NCI-H1930 (cell line): ENCODE measurements at regions not wholly inside any gene's neighbourhood (a gene's known extent, or its start where the extent isn't known, plus 50 kb on each side); places are given as distances from the start of the nearest gene placed in this dataset.

Experiments used
- DNase-seq, 2 experiments: peaks; one replicate each; lab custom pipeline; 2025; lab: John Stamatoyannopoulos, UW

DNA sequence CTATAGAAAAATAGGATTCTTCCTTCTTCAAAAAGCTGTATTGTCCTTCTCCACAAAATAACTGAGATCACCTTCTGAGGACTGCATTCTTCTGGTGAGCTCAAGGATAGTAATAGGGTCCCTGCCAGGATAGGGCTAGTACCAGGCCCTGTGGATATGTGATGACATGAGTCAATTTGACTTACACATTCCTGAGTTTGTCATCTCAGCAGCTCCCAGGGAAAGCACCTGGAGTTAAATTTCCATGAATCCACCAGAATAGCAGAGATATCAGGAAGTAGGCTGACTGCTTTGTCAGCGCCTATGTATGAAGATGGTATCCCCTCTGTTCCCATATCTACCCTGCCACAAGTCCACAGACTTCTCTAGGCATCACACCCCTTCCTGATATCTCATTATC is 225.8 kb downstream of the PMP22 start:
- no peak for DNase-seq

DNA sequence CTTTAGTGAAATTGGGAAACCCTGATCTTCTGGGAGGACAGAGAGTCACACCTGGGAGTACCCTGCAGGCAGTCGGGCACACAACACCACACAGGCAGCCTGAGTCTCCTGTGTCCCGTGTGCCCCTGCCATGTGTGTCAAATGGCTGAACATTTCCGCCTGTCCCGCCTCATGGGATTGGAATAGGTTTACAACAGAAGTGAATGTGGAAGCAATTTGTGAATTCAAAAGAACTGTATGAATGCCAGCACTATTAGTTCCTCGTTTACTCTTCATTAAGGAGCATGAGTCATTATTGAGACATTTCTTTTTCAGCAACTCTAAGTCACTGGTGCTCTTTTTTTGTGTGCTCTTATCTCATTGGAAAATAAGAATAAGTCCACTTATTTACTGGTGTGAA is 226.5 kb downstream of the PMP22 start:
- no peak for DNase-seq

DNA sequence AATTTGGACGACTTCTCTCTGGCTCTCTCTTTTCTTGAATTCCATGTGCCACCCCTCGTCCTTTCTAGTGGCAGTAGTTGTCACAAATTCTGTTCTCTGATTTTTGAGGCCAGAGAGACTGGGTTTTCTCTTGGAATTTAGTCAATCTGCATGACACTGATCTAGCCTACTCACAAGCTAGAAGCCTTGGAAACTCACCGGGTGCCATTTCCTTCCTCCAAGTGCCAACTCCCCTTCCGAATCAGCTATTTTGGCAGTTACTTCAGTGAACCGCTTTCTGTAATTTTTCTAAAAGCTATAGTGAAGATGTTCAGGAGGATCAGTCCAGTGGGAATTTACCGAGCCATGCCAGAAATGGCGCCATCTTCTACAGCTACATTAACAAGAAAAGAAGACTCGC is 228.9 kb downstream of the PMP22 start:
- DNase-seq = no peak

DNA sequence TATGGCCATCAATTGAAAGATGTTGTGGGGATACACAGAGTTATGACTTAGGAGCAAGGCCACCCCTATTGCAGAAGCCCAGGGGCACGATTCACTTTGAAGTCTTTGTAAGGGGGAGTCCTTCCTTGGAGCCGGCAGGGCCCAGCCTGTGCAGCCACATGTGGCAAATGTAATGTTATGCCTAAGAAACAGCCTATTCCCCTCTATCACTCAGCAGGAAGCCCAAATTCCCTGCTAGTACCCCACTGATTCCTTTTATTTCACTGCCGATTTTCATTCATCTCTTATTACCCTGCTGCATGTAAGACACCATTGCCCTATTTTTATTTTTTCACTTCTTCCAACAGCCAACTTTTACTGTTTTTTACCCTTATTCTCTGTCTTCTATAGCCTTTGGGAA is 233.2 kb downstream of the PMP22 start:
- DNase-seq = no peak

DNA sequence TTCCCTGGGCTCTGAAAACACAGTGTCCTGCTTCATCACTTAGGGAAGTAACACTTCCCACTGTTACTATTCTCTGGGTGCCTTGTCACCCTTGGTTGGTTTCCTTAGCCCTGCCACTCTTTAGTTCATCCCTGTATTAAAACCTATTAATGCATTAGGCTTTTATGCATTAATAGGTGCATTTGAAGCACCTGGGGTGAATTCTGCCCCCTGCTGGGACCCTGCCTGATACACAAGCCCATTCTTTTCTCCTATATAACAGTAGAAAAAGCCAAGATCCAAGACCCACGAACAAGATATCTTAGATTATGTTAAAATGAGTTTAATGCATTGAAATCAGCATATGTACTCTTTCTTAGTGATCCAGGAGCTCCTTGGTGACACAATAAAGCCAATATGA is 235.7 kb downstream of the PMP22 start:
- no peak for DNase-seq

DNA sequence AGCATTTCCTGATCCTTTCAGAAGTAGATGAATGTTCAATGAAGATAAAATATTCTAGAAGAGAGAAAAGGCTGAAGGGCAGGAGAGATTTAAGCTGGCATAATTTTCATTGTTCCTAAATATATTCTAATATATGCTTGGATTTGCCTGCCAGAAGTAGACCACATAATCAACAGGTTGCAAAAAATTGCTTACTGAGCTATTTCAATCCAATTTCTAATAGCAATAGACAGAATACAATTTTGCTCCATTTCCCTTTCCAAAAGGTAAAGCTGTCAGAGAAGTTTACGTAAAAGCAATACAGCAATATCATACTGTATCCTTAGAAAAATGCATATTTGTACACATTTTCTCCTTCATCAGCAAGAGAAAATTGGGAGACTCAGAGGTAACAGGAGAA is 237.3 kb downstream of the PMP22 start:
- no peak for DNase-seq

DNA sequence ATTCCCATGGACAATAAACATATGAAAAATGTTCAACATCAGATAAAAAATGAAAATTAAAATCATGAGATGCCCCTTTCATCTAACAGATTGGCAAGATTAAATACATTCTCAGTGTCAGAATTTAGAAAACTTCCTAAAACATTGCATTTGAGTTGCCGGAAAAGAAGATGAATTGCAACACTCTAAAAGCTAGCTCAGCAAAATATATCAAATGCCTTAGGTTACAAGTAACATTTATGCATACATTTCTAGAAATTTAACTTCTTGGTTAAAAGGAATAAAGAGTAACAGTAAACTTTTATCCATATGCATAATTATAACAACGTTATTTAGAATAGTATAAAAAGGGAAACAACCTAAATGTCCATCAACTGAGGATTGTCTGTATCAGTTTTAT is 239.0 kb downstream of the PMP22 start:
- no peak for DNase-seq

DNA sequence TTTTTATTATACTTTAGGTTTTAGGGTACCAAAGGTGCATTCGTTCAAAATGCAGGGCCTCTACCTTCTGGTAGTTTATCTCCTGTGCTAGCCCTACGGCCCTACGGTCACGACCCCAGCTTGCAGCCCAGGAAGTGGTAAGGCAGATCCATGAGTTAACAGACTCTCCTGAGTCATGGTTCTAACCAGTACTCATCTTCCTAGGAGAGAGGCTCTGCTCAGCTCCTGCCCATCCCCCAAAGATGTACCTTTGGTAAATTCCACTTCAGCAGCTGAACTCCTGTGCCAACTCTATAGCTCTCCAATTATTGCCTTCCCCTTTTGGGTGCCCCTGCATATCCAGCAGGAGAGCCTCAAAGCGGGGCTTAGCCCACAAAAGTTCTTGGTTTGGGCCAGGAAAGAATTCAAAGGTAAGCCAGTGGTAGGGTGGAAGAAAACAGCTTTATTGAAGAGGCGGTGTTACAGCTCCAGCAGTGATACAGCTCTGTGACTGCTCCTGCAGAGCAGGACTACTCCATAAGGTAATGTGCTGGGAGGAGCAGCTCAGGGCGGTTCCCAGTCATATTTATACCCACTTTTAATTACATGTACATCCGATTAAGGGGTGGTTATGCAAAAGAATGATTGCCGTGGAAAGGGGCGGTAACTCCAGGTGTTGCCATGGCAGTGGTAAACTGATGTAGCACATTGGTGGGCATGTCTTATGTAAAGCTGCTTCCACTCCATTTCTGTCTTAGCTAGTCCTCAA is 241.4 kb downstream of the PMP22 start:
- DNase-seq = no peak

DNA sequence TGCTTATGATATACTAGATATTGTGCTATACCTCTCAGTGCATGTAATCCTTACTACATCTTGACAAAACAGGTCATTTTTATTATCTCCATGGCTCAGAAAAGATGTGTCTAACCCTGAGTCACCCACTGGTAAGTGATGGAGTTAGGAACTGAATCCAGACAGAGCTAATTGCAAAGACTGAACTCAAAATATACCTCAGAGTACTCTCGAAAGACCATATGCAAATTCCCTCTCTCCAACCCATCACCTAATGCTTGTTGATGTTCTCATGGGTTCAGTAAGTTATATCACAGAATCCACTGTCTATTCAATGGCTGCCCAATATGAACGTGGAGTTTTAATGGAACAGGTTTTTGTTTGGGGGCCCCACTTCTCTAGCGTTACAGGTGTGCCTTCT is 246.0 kb downstream of the PMP22 start:
- no peak for DNase-seq

DNA sequence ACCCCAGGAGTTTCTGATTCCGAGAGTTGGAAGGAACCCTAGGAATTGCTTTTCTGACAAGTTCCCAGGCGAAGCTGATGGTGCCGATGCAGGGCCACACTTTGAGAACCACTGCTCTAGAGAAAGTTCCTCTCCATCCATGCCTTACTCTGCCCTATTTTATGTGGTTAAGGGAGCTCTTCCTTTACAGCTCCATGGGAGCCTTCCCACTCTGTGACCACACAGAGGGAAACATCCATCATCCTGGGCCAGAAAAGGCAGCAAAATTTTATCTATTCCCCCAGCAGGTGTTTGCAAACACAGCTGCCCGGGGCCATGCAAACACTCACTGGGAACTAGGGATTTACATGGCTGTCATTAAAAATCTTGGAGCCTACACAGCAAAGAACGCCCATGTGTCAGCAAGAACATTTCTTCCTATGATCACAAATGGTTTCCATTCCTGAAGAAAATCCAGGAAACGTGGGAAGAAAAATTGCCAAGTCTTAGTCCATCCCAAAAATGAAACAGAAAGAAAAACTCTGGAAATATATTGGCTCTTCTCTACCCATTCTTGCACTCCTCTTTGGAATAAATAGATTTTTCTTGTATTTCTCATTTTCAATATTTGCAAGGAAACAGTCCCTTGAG is 252.7 kb downstream of the PMP22 start:
- DNase-seq = peak in 1 of 2 experiments; percentile 24

DNA sequence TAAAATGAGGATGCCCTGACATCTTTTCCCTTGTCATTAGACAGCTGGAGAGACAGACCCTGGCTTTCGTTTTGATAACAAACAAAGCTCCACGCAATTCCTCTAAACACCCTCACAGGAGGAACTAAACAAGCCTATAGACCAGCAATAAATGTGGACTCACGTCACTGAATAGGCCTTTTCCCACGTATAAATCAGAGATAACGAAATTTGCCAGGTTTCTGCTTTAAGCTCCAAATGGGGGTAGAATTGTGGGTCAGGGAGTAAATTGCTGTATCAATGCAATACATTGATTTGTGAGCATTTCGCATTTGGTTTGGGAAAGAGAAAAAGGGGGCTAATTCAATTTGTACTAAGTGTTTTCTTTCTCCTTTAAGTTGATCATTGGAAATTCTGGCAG is 256.0 kb downstream of the PMP22 start:
- no peak for DNase-seq

DNA sequence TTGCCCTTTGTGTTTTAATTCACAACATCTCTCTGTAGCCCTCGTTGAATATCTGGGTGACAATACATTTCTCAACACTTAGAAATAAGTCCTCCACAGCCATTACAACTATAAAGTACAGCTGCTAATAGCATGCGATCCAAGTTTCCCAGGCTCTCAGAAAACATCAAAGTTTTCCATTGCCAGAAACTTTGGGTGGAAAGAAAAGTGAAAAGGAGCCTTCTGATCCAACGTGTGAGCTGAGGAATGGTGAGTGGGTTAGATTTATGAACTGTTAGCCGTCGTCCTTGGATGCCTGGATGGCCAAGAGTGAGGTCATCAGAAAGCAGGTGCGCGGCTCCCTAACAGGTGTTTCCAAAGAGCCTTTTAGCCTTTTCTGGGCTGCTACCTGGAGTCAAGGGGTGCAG is 258.0 kb downstream of the PMP22 start:
- no peak for DNase-seq

DNA sequence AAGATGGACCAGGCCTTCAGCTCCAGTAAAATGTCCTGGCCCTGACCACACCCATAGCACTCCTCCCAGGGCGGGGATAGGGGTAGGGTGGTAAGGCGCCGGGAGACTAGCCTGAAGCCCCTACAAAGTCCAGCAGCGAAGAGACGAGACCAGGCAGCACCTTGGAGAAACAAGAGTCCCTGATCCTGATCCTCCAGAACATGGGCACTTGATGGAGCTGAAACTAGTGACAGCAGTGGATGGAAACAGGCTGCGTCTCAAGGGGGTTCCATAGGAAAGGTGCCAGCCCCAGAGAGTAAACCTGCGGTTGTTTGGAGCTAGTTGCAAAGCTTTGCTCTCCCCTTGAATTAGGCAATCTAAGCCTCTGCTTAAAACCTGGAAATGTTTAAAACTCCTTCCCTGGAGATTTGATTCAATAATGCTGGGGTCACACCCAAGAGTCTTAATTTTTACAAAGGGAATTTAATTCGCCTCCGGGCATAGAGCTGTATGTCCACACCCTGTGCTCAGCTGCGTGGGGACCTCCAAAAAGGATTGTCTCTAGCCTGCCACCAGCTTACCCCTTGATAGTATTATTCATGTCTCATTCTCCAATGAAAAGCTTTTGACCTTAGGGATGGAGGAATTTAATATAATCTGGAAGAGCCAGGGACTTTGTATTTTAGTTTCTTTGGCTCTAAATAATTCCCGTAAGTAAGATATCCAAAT is 258.6 kb downstream of the PMP22 start:
- no peak for DNase-seq

DNA sequence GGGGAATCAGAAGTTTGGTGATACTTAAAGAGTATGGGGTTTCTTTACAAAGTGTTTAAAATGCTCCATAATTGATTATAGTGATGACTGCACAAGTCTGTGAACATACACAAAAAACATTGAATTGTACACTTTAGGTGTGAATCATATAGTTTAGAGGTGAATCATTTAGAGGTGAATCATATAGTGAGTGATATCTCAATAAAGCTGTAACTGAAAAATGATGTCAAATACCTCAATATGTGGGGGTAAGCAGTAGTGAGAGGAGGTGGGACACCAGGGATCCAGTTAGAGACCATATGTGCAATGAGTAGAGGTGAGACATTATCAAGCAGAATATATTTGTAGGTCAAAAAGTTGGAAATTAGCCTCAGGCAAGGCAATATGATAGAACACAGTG is 264.5 kb downstream of the PMP22 start:
- no peak for DNase-seq

DNA sequence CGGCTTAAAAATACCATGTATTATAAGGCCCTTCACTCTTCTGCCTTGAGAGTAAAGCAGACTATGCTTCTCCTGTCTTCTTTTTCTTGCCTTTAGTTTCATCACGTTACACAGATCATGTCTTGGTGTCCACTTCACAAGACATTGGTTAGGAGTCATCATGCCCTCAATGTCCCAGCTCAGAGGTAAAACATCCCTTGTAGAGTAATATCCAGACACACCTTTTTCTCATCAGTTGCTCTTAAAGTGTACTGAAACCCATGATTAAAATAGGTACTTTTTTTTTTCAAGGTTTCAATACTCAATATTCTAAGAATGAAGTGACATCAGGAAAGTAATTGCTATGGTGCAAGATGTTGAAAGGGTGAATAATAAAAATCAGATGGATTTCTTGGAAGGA is 267.8 kb downstream of the PMP22 start:
- DNase-seq = no peak

DNA sequence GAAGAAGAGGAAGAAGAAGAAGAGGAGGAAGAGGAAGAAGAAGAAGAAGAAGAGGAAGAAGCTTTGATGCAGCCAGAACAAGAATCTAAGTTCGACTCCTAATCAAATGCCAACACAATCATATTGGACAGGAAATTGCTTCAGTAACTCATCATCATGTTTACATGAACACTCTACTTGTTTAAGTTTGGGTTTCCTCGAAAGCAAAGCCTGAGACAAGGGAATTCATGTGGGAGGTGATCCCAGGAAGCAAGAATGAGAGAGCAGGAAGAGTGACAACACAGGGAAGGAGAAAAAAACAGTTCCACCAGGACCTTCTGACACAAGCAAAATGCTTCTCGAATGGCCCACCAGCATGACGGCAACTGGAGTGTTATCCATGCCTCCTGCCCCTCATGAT is 279.0 kb downstream of the PMP22 start:
- DNase-seq = no peak

DNA sequence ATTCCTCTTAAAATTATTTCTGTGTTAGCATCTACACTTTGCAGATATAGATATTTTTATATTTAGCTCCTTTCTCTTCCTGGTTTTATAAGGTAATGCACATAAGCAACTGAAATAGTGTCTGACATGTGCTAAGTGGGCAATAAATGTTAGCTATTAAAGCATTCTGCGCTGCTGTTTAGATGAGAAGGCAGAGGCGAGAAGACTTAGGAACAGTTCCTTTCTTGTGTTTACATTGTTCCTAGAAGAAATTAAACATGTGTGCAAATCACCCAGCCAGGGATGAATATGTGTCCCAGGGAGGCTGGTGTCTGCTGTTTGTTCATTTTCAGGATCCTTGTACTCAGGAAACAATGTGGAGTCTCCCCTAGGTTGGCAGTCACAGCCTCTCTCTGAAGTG is 292.3 kb downstream of the PMP22 start:
- no peak for DNase-seq

DNA sequence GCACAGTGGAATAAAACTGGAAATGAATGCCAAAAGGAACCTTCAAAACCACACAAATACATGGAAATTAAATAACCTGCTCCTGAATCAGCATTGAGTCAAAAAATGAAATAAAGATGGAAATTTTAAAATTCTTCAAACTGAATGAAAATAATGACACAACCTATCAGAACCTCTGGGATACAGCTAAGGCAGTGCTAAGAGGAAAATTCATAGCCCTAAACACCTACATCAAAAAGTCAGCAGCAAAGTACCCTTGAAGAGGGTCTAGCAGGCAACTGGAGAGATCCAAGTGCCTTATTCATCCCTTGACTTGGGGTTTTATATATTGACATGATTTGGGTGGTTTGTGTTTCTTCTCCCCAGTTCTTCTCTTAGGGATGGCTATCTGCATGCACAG is 294.1 kb downstream of the PMP22 start:
- no peak for DNase-seq

DNA sequence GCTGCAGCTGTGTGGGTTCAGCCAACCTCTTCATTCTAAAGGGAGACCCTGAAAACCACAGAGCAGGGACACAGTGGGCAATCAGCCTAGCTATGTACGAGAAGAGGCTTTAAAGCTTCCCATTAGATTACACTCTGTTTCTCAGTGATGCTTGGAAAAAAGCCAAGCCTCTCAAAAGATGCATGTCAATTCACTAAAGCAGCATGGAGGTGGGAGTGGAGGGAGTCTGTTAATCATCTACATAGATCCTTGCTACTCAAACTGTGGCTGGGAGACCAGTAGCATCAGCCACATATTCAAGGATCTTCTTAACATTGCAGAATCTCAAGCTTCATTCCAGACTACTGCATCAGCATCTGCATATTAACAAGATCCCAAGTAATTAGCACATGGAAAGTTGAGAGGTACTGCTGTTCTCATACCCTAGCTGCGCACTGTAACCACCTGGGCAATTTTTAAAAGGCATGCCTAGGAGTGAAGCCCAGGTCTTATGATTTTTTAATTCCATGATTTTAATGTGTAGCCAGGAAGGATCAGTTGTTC is 305.9 kb downstream of the PMP22 start:
- no peak for DNase-seq

DNA sequence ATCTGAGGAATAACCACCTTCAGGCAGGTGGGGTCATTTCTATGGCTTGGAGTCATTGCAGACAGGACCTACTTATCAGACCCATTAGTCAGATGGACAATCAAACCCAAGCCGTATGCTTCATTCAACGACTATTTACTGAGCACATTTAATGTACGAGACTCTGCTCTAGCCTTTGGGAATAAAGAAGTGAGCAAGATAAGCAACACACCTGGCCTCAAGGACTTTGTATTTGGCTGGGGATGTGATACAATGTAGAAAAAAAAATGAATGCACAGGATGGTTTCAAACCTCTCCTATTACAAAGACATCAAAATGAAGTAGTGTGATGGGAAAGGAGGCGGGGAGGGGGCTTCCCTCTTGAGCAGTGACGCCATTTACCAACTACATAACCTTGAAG is 311.7 kb downstream of the PMP22 start:
- no peak for DNase-seq

DNA sequence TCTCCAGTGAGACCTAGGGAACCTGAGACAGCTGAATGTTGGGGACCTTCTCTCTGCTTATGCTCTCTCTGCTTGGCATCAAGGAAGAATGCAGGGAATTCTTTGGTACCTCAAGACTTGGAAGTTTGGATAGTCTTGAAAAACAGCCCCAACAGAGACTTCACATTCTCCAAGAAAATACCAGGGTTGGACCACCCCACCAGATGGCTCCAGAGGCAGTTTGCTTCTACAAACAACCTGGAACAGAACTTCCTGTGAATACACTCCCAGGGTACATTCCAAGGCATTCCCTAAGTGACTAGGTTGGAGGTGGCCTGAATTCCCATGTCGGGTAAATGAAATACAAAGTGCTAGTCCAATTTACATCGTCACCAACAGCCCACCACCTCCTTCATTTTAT is 314.4 kb downstream of the PMP22 start:
- no peak for DNase-seq

DNA sequence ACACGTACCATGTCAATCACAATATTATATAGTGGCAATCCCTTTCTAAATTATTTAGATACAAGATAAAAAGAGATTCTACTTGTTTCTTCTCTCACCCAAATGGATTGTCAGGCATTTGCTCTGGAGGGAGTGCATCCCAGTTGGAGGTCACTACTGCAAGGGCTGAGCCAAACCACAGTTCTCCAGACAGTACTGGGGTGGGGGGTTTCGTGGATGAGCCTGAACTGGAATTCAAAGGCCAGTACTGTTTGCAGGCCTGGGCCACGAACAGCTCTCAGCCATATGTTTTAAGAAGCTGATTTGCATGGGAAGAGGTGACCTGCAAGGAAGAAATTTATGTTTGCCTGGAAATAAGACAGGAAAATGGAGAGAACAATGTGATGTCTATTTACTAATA is 314.9 kb downstream of the PMP22 start:
- no peak for DNase-seq

DNA sequence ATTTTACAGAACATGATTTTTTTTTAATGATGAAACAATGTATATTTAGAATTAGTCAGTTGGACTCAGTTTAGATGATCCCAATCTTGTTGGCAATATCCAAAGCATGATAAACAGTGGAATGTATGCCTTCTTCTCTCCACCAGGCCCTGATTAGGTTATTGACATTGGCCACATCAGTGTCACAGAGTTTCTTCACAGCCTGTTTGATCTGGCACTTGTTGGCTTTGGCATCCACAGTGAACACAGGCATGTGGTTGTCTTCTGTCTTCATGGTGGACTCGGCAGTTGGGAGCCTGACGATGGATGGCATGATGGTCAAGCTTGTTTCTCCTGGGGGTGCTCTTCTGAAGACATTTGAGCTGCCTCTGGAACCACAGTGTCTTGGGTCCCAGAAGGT is 317.5 kb downstream of the PMP22 start:
- no peak for DNase-seq
